Lung (tissue), 11 donors: ENCODE measurements at regions not wholly inside any gene's neighbourhood (a gene's known extent, or its start where the extent isn't known, plus 50 kb on each side); places are given as distances from the start of the nearest gene placed in this dataset.

Experiments
- ATAC-seq: fragments of 200-7000 bp; cut with Tn5 transposase; one replicate; pipeline ENCODE4 v1.9.1; 2020; ENCODE audit warnings: moderate number of reproducible peaks; ENCODE audit not compliant: insufficient read depth, low FRiP score
- DNase-seq, 3 donors: peaks; one replicate each; pipeline ENCODE4 v3.0.0-alpha.2; 2013 to 2017
- H3K27ac ChIP-seq, 2 donors: one replicate each; pipeline ENCODE4 v1.5.1; 2013; ENCODE audit warnings: mild to moderate bottlenecking in 2 of 2, moderate library complexity in 2 of 2, control low read depth in 1 of 2, inconsistent platforms in 1 of 2, low read depth in 1 of 2, low read length in 1 of 2
- H3K27me3 ChIP-seq, 3 donors: one replicate each; pipeline ENCODE4 v1.5.1; 2013; ENCODE audit warnings: low read length in 2 of 3; ENCODE audit not compliant: control insufficient read depth in 3 of 3, insufficient read depth in 3 of 3
- H3K36me3 ChIP-seq, 4 donors: one replicate each; pipeline ENCODE4 v1.5.1; 2013; ENCODE audit warnings: low read length in 4 of 4, mild to moderate bottlenecking in 1 of 4, moderate library complexity in 1 of 4; ENCODE audit not compliant: control insufficient read depth in 4 of 4, insufficient read depth in 4 of 4
- H3K4me1 ChIP-seq, 5 donors: one replicate each; pipeline ENCODE4 v1.5.1; 2013; ENCODE audit warnings: low read length in 5 of 5, mild to moderate bottlenecking in 2 of 5, moderate library complexity in 1 of 5; ENCODE audit not compliant: control insufficient read depth in 5 of 5, insufficient read depth in 5 of 5
- H3K4me3 ChIP-seq: one replicate; pipeline ENCODE4 v1.5.1; 2013; ENCODE audit warnings: mild to moderate bottlenecking, control low read depth, moderate library complexity
- H3K9ac ChIP-seq, 2 donors: one replicate each; pipeline ENCODE4 v1.5.1; 2013; ENCODE audit warnings: low read length in 2 of 2, control low read depth in 1 of 2; ENCODE audit not compliant: insufficient read depth in 1 of 2
- H3K9me3 ChIP-seq, 4 donors: one replicate each; pipeline ENCODE4 v1.5.1; 2013; ENCODE audit warnings: low read length in 3 of 4, mild to moderate bottlenecking in 1 of 4, moderate library complexity in 1 of 4; ENCODE audit not compliant: control insufficient read depth in 4 of 4, insufficient read depth in 3 of 4
- CTCF ChIP-seq: IDR thresholded peaks from 2 replicates; pipeline ENCODE4 v1.5.1; 2012; ENCODE audit warnings: mild to moderate bottlenecking; ENCODE audit errors: control extremely low read depth, extremely low read depth
- WGBS, 2 donors: extraction: QIAGEN DNeasy Blood & Tissue Kit; methylation state at CpG; one replicate each; pipeline ENCODE4 v1.1.7; 2013; 5-methylcytosine and 5-hydroxymethylcytosine counted together
- donor health status: control.
- donor health status: control.
- donor health status: Bipolar disorder and iron deficiency.
- donor health status: healthy.
- donor health status: DM: yes; HTN: yes; CAD: no.

GRCh38 chr2:146853741-146854444, 990.9 kb upstream of the ACVR2A start:
- no peak for TF ChIP-seq CTCF
- DNase-seq = no peak
- H3K27ac ChIP-seq = no peak overlapping the region
- no peaks in the 10 kb centered on the region for H3K27me3 ChIP-seq
- peaks cover 0 to 2% (median 0%) of the 10 kb centered on the region in 5 donors for H3K4me1 ChIP-seq
- no peaks in the 10 kb centered on the region for H3K36me3 ChIP-seq
- H3K9me3 ChIP-seq = no peaks in the 10 kb centered on the region
- H3K4me3 ChIP-seq = no peak overlapping the region
- WGBS, 2 donors = 62 to 82% methylated on average over 2 of the region's 2 CpGs
- no peak for ATAC-seq
- H3K9ac ChIP-seq = no peak overlapping the region

GRCh38 chr2:146852661-146853060, 992.2 kb upstream of the ACVR2A start:
- no peaks in the 10 kb centered on the region for H3K9me3 ChIP-seq
- H3K9ac ChIP-seq = no peak overlapping the region
- WGBS, 2 donors = 69 to 72% methylated on average over 1 of the region's 1 CpG
- no peak for DNase-seq
- peaks cover 0 to 2% (median 0%) of the 10 kb centered on the region in 5 donors for H3K4me1 ChIP-seq
- no peak for TF ChIP-seq CTCF
- no peak overlapping the region for H3K4me3 ChIP-seq
- ATAC-seq = no peak
- no peak overlapping the region for H3K27ac ChIP-seq
- no peaks in the 10 kb centered on the region for H3K27me3 ChIP-seq
- H3K36me3 ChIP-seq = no peaks in the 10 kb centered on the region

GRCh38 chr2:146850746-146851145, 994.1 kb upstream of the ACVR2A start:
- Histone ChIP-seq H3K9me3 (no peaks in the 10 kb centered on the region), H3K4me1 (peaks cover 0 to 2% (median 0%) of the 10 kb centered on the region in 5 donors), H3K27me3 (no peaks in the 10 kb centered on the region), H3K27ac (no peak overlapping the region), H3K36me3 (no peaks in the 10 kb centered on the region), H3K9ac (no peak overlapping the region), H3K4me3 (no peak overlapping the region)
- ATAC-seq (peak; percentile 77), DNase-seq (peak in 1 of 3 donors; percentile 13)
- TF ChIP-seq CTCF = no peak
- 73 to 86% methylated on average over 3 of the region's 3 CpGs for WGBS, 2 donors

GRCh38 chr2:146847846-146848245, 997.0 kb upstream of the ACVR2A start:
- TF ChIP-seq CTCF = no peak
- no peaks in the 10 kb centered on the region for H3K27me3 ChIP-seq
- H3K27ac ChIP-seq = no peak overlapping the region
- H3K4me1 ChIP-seq = no peaks in the 10 kb centered on the region
- no peak overlapping the region for H3K4me3 ChIP-seq
- no peaks in the 10 kb centered on the region for H3K36me3 ChIP-seq
- ATAC-seq = no peak
- no peak for DNase-seq
- H3K9me3 ChIP-seq = no peaks in the 10 kb centered on the region
- H3K9ac ChIP-seq = no peak overlapping the region
